ENCODE measurements at regions not wholly inside any gene's neighbourhood (a gene's known extent, or its start where the extent isn't known, plus 50 kb on each side); places are given as distances from the start of the nearest gene placed in this dataset.

DNA sequence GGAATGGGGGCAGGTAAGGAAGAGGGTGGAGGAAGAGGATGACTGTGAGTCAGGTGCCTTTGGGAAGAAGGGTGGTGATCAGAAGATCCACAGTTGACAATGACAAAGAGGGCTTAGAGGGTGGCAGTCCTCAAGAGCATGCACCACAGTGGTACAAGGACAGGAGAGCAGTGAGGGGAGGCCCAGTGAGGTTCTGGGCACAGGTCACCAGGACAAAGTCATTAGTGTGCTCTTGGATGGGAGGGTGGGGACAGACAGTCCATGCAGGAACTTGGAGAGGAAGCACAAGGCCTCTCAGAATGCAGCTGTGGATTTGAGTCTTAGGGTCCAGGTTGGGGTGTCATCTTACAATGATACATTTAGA lies 75.1 kb downstream of the RHOU start:
- H3K9ac ChIP-seq (ENCODE audit: low read length), result no peak overlapping the region
- H3K27ac ChIP-seq (ENCODE audit: low read depth, low read length), result no peak overlapping the region
- no peaks in the 10 kb centered on the region for H3K79me1 ChIP-seq (ENCODE audit: low read length)
- DNase-seq, result no peak
- no peaks in the 10 kb centered on the region for H3K27me3 ChIP-seq (ENCODE audit: insufficient read depth, low read length, poor library complexity)
- H3K18ac ChIP-seq (ENCODE audit: low read length), result no peak overlapping the region
- H3K36me3 ChIP-seq (ENCODE audit: control insufficient read depth, insufficient read depth, low read length), result no peaks in the 10 kb centered on the region
- no peaks in the 10 kb centered on the region for H3K79me2 ChIP-seq (ENCODE audit: control insufficient read depth, insufficient read depth, low read length)
- no peak overlapping the region for H4K5ac ChIP-seq (ENCODE audit: low read length)
- H2AK5ac ChIP-seq (ENCODE audit: low read length), result no peak overlapping the region
- peaks cover 7% of the 10 kb centered on the region for H3K4me1 ChIP-seq (ENCODE audit: control insufficient read depth, low read depth, low read length)
- H4K8ac ChIP-seq (ENCODE audit: low read depth, low read length), result no peak overlapping the region
- H2BK5ac ChIP-seq (ENCODE audit: low read length), result no peak overlapping the region
- H3K4ac ChIP-seq (ENCODE audit: low read depth, low read length), result no peak overlapping the region
- H2BK15ac ChIP-seq (replicated peaks; ENCODE audit: low read depth), result no peak overlapping the region
- no peak overlapping the region for H3K23ac ChIP-seq (ENCODE audit: low read length)
- H2BK120ac ChIP-seq (ENCODE audit: low read depth, low read length), result no peak overlapping the region
- H3K4me2 ChIP-seq (ENCODE audit: low read length), result no peak overlapping the region
- H3K4me3 ChIP-seq (ENCODE audit: low read length), result no peak overlapping the region
- H3K56ac ChIP-seq (ENCODE audit: low read length), result no peak overlapping the region

DNA sequence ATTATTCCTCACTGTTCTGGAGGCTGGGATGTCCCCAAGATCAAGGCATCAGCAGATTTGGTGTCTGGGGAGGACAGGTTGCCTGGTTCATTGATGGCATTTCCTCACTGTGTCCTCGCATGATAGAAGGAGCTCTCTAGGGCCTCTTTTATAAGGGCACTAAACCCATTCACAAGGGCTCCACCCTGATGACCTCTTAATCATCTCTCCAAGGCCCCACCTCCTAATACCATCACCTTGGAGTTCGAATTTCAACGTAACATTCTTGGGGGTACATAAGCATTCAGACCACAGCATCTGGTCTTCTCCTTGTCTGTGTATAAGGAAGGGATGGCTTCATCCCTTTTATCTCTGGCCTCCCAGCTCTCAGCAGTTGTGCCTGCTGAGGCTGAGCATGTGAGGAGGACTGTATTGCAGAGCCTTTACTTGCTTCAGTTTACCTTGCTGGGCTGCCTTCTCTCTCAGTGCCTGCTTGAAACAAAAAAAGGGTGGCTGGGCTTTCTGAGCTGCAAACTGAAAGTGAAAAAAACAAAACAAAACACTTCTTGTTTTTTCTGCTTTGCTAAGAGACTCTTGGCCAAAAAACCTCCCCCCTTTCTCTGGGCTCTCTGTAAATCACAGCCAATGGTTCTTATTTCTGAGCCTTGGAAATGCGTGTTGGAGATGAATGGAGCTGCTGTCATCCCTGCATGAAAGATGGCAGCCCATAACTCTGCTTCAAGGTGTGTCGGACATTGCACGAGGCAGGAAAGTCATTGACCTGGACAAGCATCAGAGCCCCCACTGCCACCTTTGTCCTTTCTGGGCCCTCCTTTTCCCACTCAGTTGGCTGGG lies 75.8 kb downstream of the RHOU start:
- H4K8ac ChIP-seq (ENCODE audit: low read depth, low read length), result no peak overlapping the region
- DNase-seq, result peak; percentile 23
- no peak overlapping the region for H3K4me3 ChIP-seq (ENCODE audit: low read length)
- H3K79me2 ChIP-seq (ENCODE audit: control insufficient read depth, insufficient read depth, low read length), result no peaks in the 10 kb centered on the region
- H2AK5ac ChIP-seq (ENCODE audit: low read length), result no peak overlapping the region
- H3K23ac ChIP-seq (ENCODE audit: low read length), result no peak overlapping the region
- no peaks in the 10 kb centered on the region for H3K27me3 ChIP-seq (ENCODE audit: insufficient read depth, low read length, poor library complexity)
- H3K9ac ChIP-seq (ENCODE audit: low read length), result no peak overlapping the region
- H3K4me2 ChIP-seq (ENCODE audit: low read length), result no peak overlapping the region
- H2BK120ac ChIP-seq (ENCODE audit: low read depth, low read length), result no peak overlapping the region
- H3K56ac ChIP-seq (ENCODE audit: low read length), result no peak overlapping the region
- no peaks in the 10 kb centered on the region for H3K36me3 ChIP-seq (ENCODE audit: control insufficient read depth, insufficient read depth, low read length)
- no peak overlapping the region for H3K4ac ChIP-seq (ENCODE audit: low read depth, low read length)
- H3K27ac ChIP-seq (ENCODE audit: low read depth, low read length), result no peak overlapping the region
- H3K79me1 ChIP-seq (ENCODE audit: low read length), result no peaks in the 10 kb centered on the region
- no CpG with 5 or more reads among the region's 6 CpGs for WGBS (ENCODE audit: extremely low coverage, insufficient coverage, low lambda C conversion rate)
- H2BK5ac ChIP-seq (ENCODE audit: low read length), result no peak overlapping the region
- H4K5ac ChIP-seq (ENCODE audit: low read length), result no peak overlapping the region
- no peak overlapping the region for H3K18ac ChIP-seq (ENCODE audit: low read length)
- H3K4me1 ChIP-seq (ENCODE audit: control insufficient read depth, low read depth, low read length), result peaks cover 6% of the 10 kb centered on the region
- no peak overlapping the region for H2BK15ac ChIP-seq (replicated peaks; ENCODE audit: low read depth)

DNA sequence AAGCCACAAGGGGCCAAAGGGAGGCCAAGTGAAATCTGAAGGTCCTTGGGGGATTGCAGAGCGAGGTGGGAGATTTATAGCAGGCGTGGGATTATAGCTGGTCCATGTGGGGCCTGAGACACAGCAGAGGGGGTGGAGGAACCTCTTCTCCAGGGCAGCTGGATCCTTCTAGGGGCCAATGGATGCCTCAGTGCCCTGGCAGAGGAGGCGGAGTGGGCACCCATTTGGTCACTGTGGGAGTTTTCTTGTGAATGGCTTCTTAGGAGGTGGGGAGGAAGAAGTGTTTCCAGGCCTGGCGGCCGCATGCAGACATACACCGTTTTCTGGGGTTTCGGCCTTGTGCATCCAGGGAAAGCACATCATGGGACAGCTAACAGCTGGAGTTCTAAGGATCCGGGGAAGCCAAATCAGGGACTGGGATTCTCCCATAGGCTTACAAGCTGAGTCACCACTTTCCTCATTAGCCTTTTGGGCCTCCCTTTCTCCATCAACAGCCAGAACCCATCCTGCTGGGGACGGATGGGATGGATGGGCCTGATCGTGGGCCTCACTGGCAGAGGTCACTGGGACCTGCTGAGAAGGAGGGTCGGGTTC lies 76.5 kb downstream of the RHOU start:
- WGBS (ENCODE audit: extremely low coverage, insufficient coverage, low lambda C conversion rate), result no CpG with 5 or more reads among the region's 11 CpGs
- H3K4ac ChIP-seq (ENCODE audit: low read depth, low read length), result no peak overlapping the region
- no peak overlapping the region for H3K4me2 ChIP-seq (ENCODE audit: low read length)
- H2BK120ac ChIP-seq (ENCODE audit: low read depth, low read length), result no peak overlapping the region
- H3K27me3 ChIP-seq (ENCODE audit: insufficient read depth, low read length, poor library complexity), result no peaks in the 10 kb centered on the region
- no peak overlapping the region for H4K5ac ChIP-seq (ENCODE audit: low read length)
- no peak overlapping the region for H2BK15ac ChIP-seq (replicated peaks; ENCODE audit: low read depth)
- DNase-seq, result no peak
- H3K36me3 ChIP-seq (ENCODE audit: control insufficient read depth, insufficient read depth, low read length), result no peaks in the 10 kb centered on the region
- no peak overlapping the region for H4K8ac ChIP-seq (ENCODE audit: low read depth, low read length)
- H2BK5ac ChIP-seq (ENCODE audit: low read length), result no peak overlapping the region
- no peak overlapping the region for H2AK5ac ChIP-seq (ENCODE audit: low read length)
- H3K4me3 ChIP-seq (ENCODE audit: low read length), result no peak overlapping the region
- H3K9ac ChIP-seq (ENCODE audit: low read length), result no peak overlapping the region
- no peak overlapping the region for H3K56ac ChIP-seq (ENCODE audit: low read length)
- no peak overlapping the region for H3K23ac ChIP-seq (ENCODE audit: low read length)
- H3K18ac ChIP-seq (ENCODE audit: low read length), result no peak overlapping the region
- peaks cover 6% of the 10 kb centered on the region for H3K4me1 ChIP-seq (ENCODE audit: control insufficient read depth, low read depth, low read length)
- no peak overlapping the region for H3K27ac ChIP-seq (ENCODE audit: low read depth, low read length)
- no peaks in the 10 kb centered on the region for H3K79me1 ChIP-seq (ENCODE audit: low read length)
- no peaks in the 10 kb centered on the region for H3K79me2 ChIP-seq (ENCODE audit: control insufficient read depth, insufficient read depth, low read length)

DNA sequence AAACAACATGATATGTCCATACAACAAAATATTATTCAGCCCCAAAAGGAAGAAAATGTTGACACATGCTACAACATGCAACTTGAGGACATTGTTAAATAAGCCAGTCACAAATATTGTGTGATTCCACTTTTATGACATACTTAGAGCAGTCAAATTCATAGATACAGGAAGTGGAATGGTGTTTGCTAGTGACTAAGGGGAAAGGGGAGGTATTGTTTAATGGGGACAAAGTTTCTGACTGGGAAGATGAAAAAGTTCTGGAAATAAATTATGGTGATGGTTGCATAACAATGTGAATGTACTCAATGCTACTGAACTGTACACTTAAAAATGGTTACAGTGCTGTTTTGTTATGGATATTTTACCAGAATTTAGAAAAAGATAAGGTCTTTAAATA lies 77.7 kb downstream of the RHOU start:
- Histone ChIP-seq H3K79me1 (ENCODE audit: low read length) (no peaks in the 10 kb centered on the region), H3K4me2 (ENCODE audit: low read length) (no peak overlapping the region), H3K23ac (ENCODE audit: low read length) (no peak overlapping the region), H2AK5ac (ENCODE audit: low read length) (no peak overlapping the region), H4K8ac (ENCODE audit: low read depth, low read length) (no peak overlapping the region), H4K5ac (ENCODE audit: low read length) (no peak overlapping the region), H3K4ac (ENCODE audit: low read depth, low read length) (no peak overlapping the region), H3K18ac (ENCODE audit: low read length) (no peak overlapping the region), H2BK5ac (ENCODE audit: low read length) (no peak overlapping the region), H2BK120ac (ENCODE audit: low read depth, low read length) (no peak overlapping the region), H2BK15ac (replicated peaks; ENCODE audit: low read depth) (no peak overlapping the region), H3K79me2 (ENCODE audit: control insufficient read depth, insufficient read depth, low read length) (no peaks in the 10 kb centered on the region), H3K4me1 (ENCODE audit: control insufficient read depth, low read depth, low read length) (peaks cover 6% of the 10 kb centered on the region), H3K9ac (ENCODE audit: low read length) (no peak overlapping the region), H3K27me3 (ENCODE audit: insufficient read depth, low read length, poor library complexity) (no peaks in the 10 kb centered on the region), H3K56ac (ENCODE audit: low read length) (no peak overlapping the region), H3K36me3 (ENCODE audit: control insufficient read depth, insufficient read depth, low read length) (no peaks in the 10 kb centered on the region), H3K4me3 (ENCODE audit: low read length) (no peak overlapping the region), H3K27ac (ENCODE audit: low read depth, low read length) (no peak overlapping the region)
- no peak for DNase-seq

DNA sequence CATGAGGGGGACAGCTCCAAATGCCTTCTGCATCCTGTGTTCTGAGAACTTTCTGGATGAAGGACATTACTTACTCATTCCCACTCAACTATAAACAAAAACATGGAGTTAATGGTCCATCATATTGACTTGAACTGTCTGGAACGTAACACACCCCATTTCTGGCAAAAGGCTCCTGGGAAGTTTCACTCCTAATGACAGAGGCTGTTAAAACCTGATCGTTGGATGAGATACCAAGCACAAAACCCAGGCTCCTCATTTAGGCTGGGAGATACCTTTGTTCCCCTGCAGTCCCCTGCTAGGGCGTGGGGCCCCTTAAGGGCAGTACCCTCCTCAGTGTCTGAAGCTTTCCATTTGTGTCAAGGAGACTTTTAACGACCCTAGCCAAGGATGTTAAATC lies 78.9 kb downstream of the RHOU start:
- Histone ChIP-seq H3K36me3 (ENCODE audit: control insufficient read depth, insufficient read depth, low read length) (no peaks in the 10 kb centered on the region), H3K27me3 (ENCODE audit: insufficient read depth, low read length, poor library complexity) (no peaks in the 10 kb centered on the region), H2AK5ac (ENCODE audit: low read length) (no peak overlapping the region), H3K79me2 (ENCODE audit: control insufficient read depth, insufficient read depth, low read length) (no peaks in the 10 kb centered on the region), H3K56ac (ENCODE audit: low read length) (no peak overlapping the region), H3K23ac (ENCODE audit: low read length) (no peak overlapping the region), H3K9ac (ENCODE audit: low read length) (no peak overlapping the region), H3K4ac (ENCODE audit: low read depth, low read length) (no peak overlapping the region), H3K79me1 (ENCODE audit: low read length) (no peaks in the 10 kb centered on the region), H4K5ac (ENCODE audit: low read length) (no peak overlapping the region), H2BK5ac (ENCODE audit: low read length) (no peak overlapping the region), H2BK15ac (replicated peaks; ENCODE audit: low read depth) (peak overlapping the region; percentile 11), H3K18ac (ENCODE audit: low read length) (no peak overlapping the region), H3K4me2 (ENCODE audit: low read length) (no peak overlapping the region), H2BK120ac (ENCODE audit: low read depth, low read length) (no peak overlapping the region), H3K4me1 (ENCODE audit: control insufficient read depth, low read depth, low read length) (peaks cover 6% of the 10 kb centered on the region), H3K27ac (ENCODE audit: low read depth, low read length) (no peak overlapping the region), H4K8ac (ENCODE audit: low read depth, low read length) (no peak overlapping the region), H3K4me3 (ENCODE audit: low read length) (no peak overlapping the region)
- peak; percentile 44 for DNase-seq
- no CpG with 5 or more reads among the region's 4 CpGs for WGBS (ENCODE audit: extremely low coverage, insufficient coverage, low lambda C conversion rate)

DNA sequence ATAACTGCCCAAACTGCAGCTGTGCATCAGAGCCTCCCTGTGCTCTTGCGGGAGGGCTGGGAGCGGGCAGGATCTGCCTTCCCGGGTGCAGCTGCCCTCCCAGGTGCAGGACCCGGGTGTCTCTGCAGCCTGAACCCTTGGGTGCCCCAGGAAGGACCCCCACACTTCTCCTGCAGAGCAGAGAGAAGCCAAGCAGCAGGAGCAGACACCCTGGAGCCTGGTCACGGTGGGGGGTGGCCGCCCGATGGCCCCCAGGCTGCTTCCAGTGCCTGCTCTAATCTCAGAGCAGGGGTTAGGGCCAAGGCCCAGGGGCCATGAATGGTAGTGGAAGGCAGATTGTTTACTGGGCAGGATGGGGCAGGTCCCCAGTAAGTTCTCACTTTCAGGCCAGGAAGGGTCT lies 83.0 kb downstream of the RHOU start:
- Histone ChIP-seq H4K8ac (ENCODE audit: low read depth, low read length) (no peak overlapping the region), H3K4me2 (ENCODE audit: low read length) (no peak overlapping the region), H3K23ac (ENCODE audit: low read length) (no peak overlapping the region), H3K27me3 (ENCODE audit: insufficient read depth, low read length, poor library complexity) (no peaks in the 10 kb centered on the region), H3K4ac (ENCODE audit: low read depth, low read length) (no peak overlapping the region), H3K4me3 (ENCODE audit: low read length) (no peak overlapping the region), H2BK15ac (replicated peaks; ENCODE audit: low read depth) (no peak overlapping the region), H4K5ac (ENCODE audit: low read length) (no peak overlapping the region), H2BK5ac (ENCODE audit: low read length) (no peak overlapping the region), H2BK120ac (ENCODE audit: low read depth, low read length) (no peak overlapping the region), H3K79me1 (ENCODE audit: low read length) (no peaks in the 10 kb centered on the region), H3K27ac (ENCODE audit: low read depth, low read length) (no peak overlapping the region), H3K56ac (ENCODE audit: low read length) (no peak overlapping the region), H3K79me2 (ENCODE audit: control insufficient read depth, insufficient read depth, low read length) (no peaks in the 10 kb centered on the region), H3K4me1 (ENCODE audit: control insufficient read depth, low read depth, low read length) (peaks cover 2% of the 10 kb centered on the region), H2AK5ac (ENCODE audit: low read length) (no peak overlapping the region), H3K18ac (ENCODE audit: low read length) (no peak overlapping the region), H3K36me3 (ENCODE audit: control insufficient read depth, insufficient read depth, low read length) (no peaks in the 10 kb centered on the region), H3K9ac (ENCODE audit: low read length) (no peak overlapping the region)
- DNase-seq, result no peak
- no CpG with 5 or more reads among the region's 7 CpGs for WGBS (ENCODE audit: extremely low coverage, insufficient coverage, low lambda C conversion rate)

Data from mesendoderm (in vitro differentiated cells).